ENCODE measurements at regions not wholly inside any gene's neighbourhood (a gene's known extent, or its start where the extent isn't known, plus 50 kb on each side); places are given as distances from the start of the nearest gene placed in this dataset.

DNA sequence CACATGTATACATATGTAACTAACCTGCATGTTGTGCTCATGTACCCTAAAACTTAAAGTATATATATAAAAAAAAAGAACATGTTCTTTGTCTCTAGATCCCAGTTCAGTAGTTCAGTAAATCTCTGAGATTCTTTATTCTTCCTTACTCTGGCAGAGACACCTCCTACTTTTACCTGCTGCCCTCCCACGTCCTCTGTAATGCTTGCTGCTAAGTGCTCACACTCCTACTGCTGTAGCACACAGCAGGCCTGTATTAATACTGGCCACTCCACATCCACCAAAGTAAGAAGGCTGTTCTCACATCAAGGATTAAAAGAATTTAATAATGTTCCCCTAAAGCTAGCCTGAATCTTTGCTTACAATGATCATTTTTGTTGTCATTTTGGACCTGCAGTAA, 648.4 kb upstream of the EYS start:
- no peaks in the 10 kb centered on the region for H3K36me3 ChIP-seq (ENCODE audit: low read depth, low read length)
- CTCF ChIA-PET, result no interaction called here

DNA sequence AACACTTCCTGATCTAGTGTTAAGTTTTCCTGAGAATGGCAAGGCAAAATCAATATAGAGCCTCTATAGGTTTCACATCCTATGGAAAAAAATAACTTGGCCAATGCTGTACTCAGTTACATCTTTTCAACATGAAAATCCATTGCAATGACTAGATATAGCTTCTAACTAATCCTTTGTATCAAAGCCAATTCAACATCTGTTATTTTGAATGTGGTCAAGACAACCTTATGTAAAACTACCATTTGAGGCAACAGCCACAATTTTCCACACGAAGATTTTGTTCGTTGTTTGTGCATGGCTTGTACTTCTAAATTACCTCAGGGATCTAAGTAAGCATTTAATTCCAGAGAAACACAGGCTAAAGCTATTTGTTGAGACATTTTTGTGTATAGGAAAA, 637.8 kb upstream of the EYS start:
- ChIA-PET POLR2A (ENCODE audit: unreplicated experiment) (no interaction called here), CTCF (no interaction called here)
- DNase-seq (no peak), ATAC-seq (no peak)
- Histone ChIP-seq H4K20me1 (ENCODE audit: low read length) (no peaks in the 10 kb centered on the region), H3K9me2 (replicated peaks; ENCODE audit: low read length) (no peaks in the 10 kb centered on the region), H3K4me3 (ENCODE audit: low read length) (no peak overlapping the region), H3K27ac (ENCODE audit: low read length) (no peak overlapping the region), H3F3A (ENCODE audit: low read length, unreplicated experiment) (no peaks in the 10 kb centered on the region), H3K9me3 (ENCODE audit: low read length) (no peaks in the 10 kb centered on the region), H3K4me1 (ENCODE audit: insufficient read depth, low read length) (no peaks in the 10 kb centered on the region), H3K79me2 (ENCODE audit: low read length) (no peaks in the 10 kb centered on the region), H3K4me2 (ENCODE audit: low read length) (no peak overlapping the region), H3K9ac (ENCODE audit: low read length) (no peak overlapping the region), H3K36me3 (ENCODE audit: low read depth, low read length) (no peaks in the 10 kb centered on the region), H3K27me3 (ENCODE audit: low read length) (no peaks in the 10 kb centered on the region), H2AFZ (ENCODE audit: low read length) (no peak overlapping the region)
- BruUV-seq (replicated peaks), result no TSS peak
- no peak for TF ChIP-seq EZH2 (IDR thresholded peaks at IDR 0.05; ENCODE audit: low read length, unreplicated experiment)
- TF ChIP-seq, protein P1, sequence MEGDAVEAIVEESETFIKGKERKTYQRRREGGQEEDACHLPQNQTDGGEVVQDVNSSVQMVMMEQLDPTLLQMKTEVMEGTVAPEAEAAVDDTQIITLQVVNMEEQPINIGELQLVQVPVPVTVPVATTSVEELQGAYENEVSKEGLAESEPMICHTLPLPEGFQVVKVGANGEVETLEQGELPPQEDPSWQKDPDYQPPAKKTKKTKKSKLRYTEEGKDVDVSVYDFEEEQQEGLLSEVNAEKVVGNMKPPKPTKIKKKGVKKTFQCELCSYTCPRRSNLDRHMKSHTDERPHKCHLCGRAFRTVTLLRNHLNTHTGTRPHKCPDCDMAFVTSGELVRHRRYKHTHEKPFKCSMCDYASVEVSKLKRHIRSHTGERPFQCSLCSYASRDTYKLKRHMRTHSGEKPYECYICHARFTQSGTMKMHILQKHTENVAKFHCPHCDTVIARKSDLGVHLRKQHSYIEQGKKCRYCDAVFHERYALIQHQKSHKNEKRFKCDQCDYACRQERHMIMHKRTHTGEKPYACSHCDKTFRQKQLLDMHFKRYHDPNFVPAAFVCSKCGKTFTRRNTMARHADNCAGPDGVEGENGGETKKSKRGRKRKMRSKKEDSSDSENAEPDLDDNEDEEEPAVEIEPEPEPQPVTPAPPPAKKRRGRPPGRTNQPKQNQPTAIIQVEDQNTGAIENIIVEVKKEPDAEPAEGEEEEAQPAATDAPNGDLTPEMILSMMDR (conservative IDR thresholded peaks at IDR 0.05; ENCODE audit: low read depth, low read length), result no peak
- no peak for TF ChIP-seq EZH2phosphoT487 (IDR thresholded peaks at IDR 0.05; ENCODE audit: borderline replicate concordance, low read length)
- intact Hi-C loops (cut with micrococcal nuclease), result no loop called here

More for the DNA sequence above, 648.4 kb upstream of the EYS start:
- Histone ChIP-seq H3K27me3 (ENCODE audit: low read length) (no peaks in the 10 kb centered on the region), H3F3A (ENCODE audit: low read length, unreplicated experiment) (no peaks in the 10 kb centered on the region), H3K9me2 (replicated peaks; ENCODE audit: low read length) (no peaks in the 10 kb centered on the region), H3K4me1 (ENCODE audit: insufficient read depth, low read length) (no peaks in the 10 kb centered on the region), H3K9me3 (ENCODE audit: low read length) (no peaks in the 10 kb centered on the region), H3K9ac (ENCODE audit: low read length) (no peak overlapping the region), H3K4me2 (ENCODE audit: low read length) (no peak overlapping the region), H3K79me2 (ENCODE audit: low read length) (no peaks in the 10 kb centered on the region), H4K20me1 (ENCODE audit: low read length) (no peaks in the 10 kb centered on the region), H3K4me3 (ENCODE audit: low read length) (no peak overlapping the region), H3K27ac (ENCODE audit: low read length) (no peak overlapping the region), H2AFZ (ENCODE audit: low read length) (no peak overlapping the region)
- POLR2A ChIA-PET (ENCODE audit: unreplicated experiment), result no interaction called here
- TF ChIP-seq EZH2phosphoT487 (IDR thresholded peaks at IDR 0.05; ENCODE audit: borderline replicate concordance, low read length) (no peak), EZH2 (IDR thresholded peaks at IDR 0.05; ENCODE audit: low read length, unreplicated experiment) (no peak)
- TF ChIP-seq, protein P1 (conservative IDR thresholded peaks at IDR 0.05; ENCODE audit: low read depth, low read length), result no peak
- BruUV-seq (replicated peaks), result no TSS peak
- ATAC-seq (no peak), DNase-seq (no peak)
- intact Hi-C loops (cut with micrococcal nuclease), result no loop called here

DNA sequence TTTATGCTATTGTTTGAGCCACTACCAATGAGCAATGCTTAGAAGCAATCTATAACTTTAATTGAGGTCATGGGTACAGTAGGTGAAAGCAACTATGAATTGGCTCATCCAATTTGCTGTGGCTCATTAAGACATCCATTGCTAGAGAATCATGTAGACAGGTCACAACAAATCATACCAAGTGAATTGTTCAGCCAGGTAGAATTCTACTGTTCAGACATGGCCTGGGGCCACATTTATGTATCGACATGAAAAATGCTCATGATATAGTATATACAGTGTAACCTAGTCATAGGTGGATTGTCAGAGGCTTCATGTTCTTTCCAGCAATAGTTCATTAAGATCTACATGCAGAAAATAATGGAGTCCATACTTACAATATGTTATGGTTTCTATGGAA, 633.7 kb upstream of the EYS start:
- Histone ChIP-seq H3K79me2 (ENCODE audit: low read length) (no peaks in the 10 kb centered on the region), H3K9me2 (replicated peaks; ENCODE audit: low read length) (no peaks in the 10 kb centered on the region), H3K9ac (ENCODE audit: low read length) (no peak overlapping the region), H3K27ac (ENCODE audit: low read length) (no peak overlapping the region), H3K4me3 (ENCODE audit: low read length) (no peak overlapping the region), H3K9me3 (ENCODE audit: low read length) (no peaks in the 10 kb centered on the region), H3K36me3 (ENCODE audit: low read depth, low read length) (no peaks in the 10 kb centered on the region), H3K4me2 (ENCODE audit: low read length) (no peak overlapping the region), H3F3A (ENCODE audit: low read length, unreplicated experiment) (no peaks in the 10 kb centered on the region), H2AFZ (ENCODE audit: low read length) (no peak overlapping the region), H3K27me3 (ENCODE audit: low read length) (no peaks in the 10 kb centered on the region), H3K4me1 (ENCODE audit: insufficient read depth, low read length) (no peaks in the 10 kb centered on the region), H4K20me1 (ENCODE audit: low read length) (no peaks in the 10 kb centered on the region)
- ChIA-PET POLR2A (ENCODE audit: unreplicated experiment) (no interaction called here), CTCF (no interaction called here)
- ATAC-seq (no peak), DNase-seq (no peak)
- intact Hi-C loops (cut with micrococcal nuclease), result no loop called here
- BruUV-seq (replicated peaks), result no TSS peak
- TF ChIP-seq EZH2 (IDR thresholded peaks at IDR 0.05; ENCODE audit: low read length, unreplicated experiment) (no peak), EZH2phosphoT487 (IDR thresholded peaks at IDR 0.05; ENCODE audit: borderline replicate concordance, low read length) (no peak)
- TF ChIP-seq, protein P1 (conservative IDR thresholded peaks at IDR 0.05; ENCODE audit: low read depth, low read length), result no peak
